ENCODE measurements at regions not wholly inside any gene's neighbourhood (a gene's known extent, or its start where the extent isn't known, plus 50 kb on each side); places are given as distances from the start of the nearest gene placed in this dataset.
A peak's percentile ranks its signal among the peaks of the same experiment; 100 is the strongest.

DNA sequence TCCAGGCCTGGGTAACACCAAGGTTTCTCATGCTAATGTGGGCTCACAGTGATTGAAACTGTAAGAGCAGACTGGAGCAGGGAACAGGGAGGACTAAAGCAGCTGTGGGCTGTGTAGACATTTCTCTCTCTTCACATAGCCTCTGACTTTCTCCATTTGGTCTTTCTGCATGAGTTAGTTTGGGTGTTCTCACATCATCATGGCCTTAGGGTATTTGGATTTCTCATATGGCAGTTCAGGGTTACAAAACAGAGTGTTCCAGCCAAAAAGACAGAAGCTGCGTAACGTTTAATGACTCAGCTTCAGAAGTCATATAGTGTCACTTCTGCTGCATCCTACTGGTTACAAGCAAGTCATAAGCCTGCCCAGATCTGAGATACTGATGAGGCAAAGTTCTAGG is 52.0 kb upstream of the OSBPL8 start:
- no peak for DNase-seq

DNA sequence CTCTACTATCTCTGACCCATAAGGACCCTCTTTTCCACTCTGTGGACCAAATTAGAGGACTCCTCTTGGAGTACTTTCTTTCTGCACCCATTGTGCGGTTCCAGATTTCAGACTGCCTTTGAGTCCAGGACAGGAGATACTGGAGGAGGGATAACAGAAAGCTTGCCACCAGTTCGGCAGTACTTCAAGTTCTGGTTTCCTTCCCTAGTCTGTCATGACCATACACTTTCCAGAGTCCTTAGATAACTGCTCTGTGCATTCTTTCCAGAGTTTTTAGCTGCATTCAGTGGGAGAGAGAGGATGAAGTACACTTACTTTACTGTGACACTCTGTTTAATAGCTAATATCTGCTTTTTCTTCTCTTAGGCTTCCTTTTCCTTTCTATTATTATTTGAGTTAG is 54.8 kb upstream of the OSBPL8 start:
- DNase-seq, result no peak

DNA sequence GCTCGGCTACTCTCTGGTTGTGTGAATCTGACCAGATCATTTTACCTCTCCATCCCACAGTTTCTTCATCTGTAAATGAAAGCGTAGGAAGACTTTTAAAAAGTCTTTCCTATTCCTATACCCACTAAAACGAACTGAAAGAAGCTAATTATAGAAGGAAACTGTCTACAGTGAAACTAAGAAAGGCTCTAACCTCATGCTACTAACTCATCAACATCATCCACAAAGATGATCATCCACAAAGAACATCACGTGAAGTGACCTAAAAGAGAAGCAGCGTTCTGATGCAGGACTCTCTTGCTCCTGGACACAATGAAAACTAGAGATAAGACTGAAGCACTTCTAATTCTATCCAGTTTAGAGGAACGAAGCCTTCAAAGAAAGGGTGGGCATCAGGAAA is 58.5 kb upstream of the OSBPL8 start:
- no peak for DNase-seq

DNA sequence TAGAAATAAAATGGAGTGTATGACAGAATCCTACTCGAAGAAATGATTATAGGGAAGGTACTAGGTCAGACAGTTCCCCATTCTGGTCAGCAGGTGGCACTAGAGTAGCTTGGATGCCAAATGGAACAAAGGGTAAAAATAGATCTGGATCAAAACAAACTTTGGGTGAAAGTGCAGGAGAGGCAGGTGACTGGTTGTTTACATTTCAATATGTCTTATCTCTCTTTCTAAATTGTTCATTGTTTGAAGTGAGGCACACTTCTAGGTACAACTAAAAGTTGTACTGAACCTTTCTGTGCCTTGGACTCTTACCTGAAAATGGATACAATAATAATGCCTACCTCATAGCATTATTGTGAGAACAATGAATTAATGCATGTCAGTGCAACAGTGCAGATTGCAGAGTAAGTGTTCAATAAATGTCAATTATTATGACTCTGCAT is 62.0 kb upstream of the OSBPL8 start:
- peak; percentile 59 for DNase-seq

DNA sequence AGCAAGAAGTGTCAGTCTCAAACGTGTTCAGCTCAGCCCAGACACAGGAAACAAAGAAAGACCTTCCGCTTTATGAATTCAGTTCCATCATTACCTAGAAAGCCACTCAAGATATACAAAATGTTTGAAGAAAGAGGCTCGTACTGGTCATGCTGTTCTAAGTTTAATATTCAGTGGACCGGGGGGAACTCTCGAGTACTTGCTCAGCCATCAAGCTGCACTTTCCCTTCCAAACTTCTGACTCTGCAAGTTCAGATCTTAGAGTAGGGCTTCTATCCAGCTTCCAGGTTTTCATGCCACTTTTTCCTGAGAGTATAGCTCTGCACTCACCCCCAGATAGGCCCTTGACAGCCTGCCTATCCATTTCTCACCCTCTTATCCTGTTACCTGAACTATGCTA is 62.8 kb upstream of the OSBPL8 start:
- DNase-seq, result no peak

DNA sequence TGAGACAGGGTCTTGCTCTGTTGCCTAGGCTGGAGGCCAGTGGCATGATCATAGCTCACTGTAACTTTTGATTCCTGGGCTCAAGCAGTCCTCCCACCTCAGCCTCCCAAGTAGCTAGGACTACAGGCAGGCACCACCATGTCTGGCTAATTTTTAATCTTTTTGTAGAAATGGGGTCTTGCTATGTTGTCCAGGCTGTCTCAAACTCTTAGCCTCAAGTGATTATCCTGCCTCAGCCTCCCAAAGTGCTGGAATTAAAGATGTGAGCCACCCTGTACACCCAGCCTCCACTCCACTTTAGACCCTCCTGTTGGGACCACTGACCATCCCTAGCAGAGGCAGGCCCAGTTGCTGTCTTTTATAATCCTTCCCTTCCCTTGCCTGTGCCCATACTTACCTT is 63.3 kb upstream of the OSBPL8 start:
- no peak for DNase-seq

DNA sequence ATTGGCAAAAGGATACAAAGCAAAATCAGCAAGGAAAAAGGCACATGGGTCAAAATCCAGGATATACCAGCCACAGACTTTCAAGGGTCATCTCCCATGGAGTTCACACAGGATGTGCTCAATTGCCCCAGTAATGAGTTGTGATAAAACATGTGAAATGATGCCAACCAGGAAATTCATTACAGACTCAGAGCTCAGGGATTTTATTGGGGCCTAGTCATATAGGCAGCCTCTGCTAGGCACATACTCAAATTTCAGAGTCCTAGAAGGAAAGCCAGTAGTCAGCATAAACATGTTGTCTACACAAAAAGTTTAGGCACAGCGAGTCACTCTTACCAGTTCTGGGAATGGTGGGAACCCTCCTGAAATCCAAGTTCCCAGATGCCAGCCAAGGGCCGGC is 64.4 kb upstream of the OSBPL8 start:
- no peak for DNase-seq

DNA sequence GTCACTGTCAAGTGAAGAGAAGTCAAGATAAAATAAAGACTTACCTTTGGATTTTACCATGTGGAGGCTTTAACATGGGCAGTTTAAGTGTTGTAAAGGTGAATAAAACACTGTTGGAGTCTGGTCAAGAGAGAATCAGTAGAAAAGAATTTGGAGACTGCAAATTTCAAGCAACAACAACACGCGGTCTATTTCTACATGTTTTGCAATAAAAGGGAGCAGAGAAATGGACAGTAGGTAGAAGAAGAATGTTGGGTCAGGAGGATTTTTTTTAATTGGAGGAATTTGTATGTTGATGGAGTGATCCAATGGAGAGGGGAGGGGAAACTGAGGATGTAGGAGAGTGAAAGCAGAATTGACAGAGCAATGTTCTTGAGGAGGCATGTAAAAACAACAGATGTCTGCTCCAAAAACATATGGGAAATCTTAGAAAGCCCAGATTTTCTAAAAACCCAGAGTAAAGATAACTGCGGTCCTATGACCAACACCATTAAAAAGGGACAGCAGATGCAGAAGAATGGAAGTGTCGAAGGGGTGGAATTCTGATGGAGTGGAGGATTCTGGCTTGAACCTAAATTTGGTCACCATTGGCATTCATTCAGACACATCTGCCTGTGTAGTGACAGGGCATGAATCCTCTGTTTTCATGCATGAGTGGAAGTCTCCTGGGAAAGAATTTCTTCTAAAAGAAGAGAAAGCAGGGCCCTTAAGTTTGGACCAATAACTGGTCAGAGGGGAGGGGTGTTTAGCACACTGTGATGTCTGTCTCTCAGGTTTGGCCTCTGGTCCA is 68.0 kb upstream of the OSBPL8 start:
- no peak for DNase-seq

DNA sequence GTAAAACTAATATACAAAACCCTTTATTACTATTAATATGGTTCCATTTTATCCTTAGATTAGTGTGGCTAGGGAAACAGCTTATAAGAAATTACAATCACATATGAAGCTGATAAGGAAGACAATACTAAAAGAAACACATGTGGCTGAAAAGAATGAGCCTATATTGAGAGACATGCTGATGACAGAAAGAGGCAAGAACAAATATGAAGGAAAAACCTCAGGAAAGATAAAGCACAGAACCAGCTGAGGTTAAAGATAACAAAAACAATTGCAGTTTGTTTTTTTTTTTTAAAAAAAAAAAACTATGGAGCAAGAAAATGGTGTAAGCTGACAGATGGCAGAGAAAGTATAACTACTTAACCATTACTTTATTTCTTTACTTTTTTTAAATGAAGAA is 69.2 kb upstream of the OSBPL8 start:
- DNase-seq, result no peak

DNA sequence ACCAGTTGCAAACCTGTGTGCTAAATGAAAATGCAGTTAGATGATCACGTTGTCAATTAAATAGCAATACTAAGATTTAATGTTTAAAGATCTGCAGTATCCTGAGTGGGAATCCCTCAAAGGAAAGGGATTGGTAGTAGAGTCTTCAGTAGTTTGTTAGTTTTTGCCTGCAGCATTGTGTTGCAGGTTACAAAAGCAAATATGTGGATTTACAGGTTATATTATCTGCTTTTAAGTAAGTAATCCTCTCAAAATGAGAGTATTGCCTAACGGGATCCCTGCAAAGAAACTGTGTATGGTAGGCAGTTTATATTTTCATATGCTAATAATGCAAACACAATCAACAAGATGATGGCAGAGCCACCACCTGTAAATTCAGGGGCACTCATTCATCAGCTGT is 72.2 kb upstream of the OSBPL8 start:
- DNase-seq, result no peak

DNA sequence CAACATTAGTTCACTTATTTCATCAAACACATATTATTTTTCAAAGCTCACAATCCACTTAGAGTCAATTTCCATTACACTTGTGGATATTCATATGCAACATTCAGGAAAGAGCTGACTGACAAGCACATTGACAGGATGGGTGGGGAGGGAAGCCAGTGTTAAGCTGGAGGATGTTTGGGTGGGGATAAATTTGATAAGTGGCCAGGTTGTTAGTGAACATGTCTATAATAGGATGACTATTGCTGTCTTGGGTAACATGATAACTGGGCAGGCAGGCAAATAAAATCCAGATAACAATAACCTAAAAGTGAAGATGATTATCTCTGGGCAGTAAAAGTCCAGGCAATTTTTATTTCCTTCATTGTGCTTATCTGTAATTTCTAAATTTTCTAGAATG is 73.8 kb upstream of the OSBPL8 start:
- DNase-seq, result no peak

DNA sequence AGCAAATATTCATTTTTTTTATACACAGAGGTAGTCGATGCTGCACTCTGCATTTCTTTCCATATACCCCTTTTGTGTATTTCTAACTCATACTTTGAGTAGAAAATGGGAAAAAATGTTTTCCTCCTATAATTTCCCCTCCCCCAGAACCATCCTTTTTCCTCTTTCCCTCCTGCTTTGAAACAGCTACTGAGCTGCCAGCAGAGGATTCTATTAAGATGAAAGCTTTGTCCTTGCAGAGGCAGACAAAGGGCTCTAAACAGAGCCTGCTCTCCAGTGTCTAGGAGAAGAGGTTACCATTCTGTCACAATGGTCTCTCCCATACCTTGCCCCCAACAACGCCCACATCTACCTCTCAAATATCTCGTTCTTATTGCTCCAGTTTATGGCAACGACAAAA is 74.6 kb upstream of the OSBPL8 start:
- no peak for DNase-seq

DNA sequence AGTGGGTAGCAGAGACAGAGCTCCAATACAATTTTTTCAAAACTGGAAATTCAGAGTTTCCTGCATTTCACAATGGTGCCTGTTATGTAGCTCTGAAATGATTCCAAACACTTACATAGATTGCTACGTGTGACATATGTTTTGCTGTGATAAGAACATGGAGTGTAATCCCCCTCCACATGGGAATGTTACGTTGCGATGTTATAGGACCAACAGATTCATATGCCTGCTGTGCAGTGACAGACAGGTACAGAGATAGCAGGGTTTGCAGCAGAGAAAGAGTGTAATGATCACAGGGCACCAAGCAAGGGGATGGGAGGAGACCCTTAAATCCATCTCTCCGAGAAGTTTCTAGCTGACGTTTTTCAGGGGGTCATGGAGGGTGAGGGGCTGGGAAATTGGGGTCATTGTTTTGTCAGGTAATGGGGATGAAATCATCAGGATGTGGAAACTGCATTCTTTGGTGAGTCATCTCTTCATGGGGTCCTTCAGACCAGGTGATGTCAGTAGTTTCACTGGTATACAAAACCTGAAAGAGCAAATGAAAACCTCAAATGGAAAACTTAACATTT is 76.6 kb upstream of the OSBPL8 start:
- no peak for DNase-seq

DNA sequence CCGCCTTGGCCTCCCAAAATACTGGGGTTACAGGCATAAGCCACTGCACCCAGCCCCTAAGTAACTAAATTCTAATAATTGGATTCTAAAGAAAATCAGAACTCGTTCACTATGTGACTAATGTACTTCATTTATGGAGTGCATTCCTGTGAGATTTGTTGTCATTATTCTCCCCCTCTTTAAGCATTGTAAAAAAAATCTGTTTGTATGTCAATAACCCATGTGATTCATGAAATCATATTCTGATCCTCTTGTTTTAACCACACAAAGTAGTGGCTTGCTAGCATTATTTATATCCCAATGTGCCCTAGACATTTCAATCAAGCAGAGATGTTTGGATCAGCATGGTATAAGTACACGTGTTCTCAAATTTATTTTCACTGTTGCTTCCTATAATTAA is 78.2 kb upstream of the OSBPL8 start:
- no peak for DNase-seq

DNA sequence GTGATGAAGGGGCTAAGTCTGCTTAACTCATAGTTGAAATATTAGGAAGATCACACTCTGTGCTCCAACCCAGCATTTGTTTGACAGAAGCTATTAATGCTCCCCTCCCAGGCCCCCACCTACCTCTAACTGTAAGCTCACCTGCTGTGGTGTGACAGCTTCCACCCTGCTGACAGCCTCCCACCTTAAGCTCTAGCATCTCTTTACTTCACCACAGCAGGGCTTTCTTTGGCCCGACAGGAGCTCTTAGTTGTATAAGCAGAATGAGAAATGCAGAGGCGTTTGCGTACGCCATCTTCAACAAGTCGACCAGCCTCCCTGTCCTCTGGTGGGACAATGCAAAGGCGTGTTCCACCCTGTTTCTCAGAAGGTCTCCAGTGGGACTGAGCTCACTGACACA is 80.1 kb upstream of the OSBPL8 start:
- no peak for DNase-seq

DNA sequence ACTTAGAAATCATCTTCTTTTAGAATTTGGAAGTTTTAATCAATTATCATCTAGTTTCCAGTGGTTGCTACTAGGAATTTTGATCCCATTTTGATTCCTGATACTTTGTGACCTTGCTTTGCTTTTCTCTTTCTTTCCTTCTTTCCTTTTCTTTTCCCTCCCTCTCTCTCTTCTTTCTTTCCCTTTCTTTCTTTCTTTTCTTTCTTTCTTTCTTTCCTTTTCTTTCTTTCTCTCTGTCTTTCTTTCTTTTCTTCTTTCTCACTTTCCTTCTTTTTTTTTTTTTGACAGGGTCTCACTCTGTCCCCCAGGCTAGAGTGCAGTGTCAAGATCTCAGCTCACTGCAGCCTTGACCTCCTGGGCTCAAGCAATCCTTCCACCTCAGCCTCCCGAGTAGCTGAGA is 81.5 kb upstream of the OSBPL8 start:
- DNase-seq, result no peak

DNA sequence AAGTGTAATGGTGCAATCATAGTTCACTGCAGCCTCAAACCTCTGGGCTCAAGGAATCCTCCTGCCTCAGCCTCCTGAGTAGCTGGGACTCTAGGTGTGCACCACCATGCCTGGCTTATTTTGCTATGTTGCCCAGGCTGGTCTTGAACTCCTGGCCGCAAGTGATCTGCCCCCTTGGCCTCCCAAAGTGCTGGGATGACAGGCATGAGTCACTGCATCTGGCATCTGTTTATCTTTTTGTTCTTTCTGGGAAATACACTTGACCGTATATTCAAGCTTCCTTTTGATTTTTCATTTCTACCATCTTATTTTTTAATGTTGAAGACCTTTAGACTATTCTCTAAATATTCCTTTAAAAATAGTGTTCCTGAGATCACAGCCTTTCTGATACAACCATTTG is 82.4 kb upstream of the OSBPL8 start:
- no peak for DNase-seq

DNA sequence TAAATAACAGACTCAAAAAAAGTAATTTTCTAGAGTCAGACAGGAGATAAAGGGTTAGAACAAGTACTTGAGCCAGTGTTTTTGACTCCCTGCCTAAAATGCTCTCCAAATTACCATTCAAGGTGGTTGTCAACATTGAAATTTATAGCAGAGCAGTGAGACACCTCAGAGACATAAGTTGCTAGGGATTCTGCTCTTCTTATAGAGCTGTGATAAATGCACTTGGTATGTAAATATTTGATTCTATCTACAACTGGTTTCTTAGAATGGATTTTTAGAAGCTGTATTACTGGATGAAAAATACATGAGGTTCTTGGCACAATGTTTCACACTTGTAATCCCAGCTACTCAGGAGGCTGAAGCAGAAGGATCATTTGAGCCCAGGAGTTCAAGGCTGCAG is 83.9 kb upstream of the OSBPL8 start:
- no peak for DNase-seq

DNA sequence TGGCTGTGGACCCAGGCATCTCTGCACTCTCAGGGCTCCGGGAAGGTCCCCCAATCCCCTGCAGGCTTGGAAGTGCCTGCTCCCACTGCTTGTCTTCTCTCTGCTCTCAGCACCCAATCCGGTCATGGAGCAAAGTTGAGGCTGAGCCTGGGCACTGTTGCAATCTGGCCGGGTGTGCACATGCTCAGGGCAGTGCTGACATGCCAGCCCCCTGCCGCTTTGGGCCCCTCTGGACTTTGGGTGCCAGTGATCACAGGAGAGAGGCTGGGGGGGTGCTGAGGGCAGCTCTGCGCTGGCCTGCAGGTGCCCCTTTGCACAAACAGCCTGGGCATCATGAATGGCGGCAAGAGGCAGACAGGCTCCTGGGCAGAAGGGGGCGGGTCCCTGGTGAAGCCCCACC is 85.4 kb upstream of the OSBPL8 start:
- DNase-seq, result no peak

DNA sequence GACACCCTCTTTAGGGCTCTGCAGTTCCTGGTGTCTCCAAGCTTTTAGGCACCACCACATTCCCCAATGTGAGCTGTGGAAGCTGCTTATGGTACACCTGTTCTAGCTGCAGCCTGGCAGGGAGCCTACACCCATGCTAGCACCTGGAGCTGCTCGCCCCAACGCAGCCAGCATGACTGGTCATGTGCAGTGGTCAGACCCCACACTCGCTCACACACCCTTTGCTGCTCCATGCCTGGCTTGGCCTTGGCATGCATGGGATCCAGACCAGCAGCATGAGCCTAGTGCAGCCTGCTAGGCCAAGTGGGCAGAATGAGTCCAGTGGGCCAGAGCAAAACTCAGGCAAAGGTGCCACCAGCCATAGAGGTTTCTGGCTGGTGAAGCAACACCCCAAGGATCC is 86.4 kb upstream of the OSBPL8 start:
- no peak for DNase-seq

DNA sequence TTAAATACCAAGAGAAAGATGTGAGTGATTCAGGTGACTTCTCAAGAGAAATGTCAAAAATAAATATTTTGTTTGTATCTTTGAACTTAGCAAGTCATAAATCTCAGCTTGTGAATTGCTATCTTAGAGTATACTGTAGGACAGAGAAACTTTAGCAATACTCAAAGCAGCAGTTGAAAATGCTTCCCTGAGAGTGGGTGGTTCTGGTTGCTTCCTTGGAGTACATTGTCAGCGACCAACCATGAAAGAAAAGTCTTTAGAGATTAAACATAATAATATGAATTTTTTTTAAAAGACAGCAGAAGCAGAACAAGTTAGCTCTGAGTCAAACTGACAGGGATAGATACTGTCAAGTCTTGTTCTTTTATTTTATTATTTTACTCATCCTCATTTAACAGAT is 86.8 kb upstream of the OSBPL8 start:
- no peak for DNase-seq

DNA sequence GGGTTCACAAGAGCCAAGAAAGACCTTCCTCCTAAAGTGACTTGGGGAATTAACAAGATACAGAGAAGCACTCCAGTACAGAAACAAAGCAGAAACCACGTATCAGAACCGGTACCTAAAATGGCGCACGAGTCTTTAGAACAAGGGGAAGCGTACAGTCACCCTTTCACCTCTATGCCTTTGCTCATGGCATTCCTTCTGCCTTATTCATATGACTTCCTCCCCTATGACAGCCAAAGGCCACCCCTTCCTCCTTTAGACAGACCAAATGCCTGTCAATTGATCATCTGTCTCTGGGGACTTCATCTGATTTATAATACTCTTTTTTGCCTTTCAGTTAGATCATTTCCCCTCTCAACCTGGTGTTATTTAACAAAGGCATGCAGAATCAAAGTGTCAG is 89.5 kb upstream of the OSBPL8 start:
- DNase-seq, result no peak

DNA sequence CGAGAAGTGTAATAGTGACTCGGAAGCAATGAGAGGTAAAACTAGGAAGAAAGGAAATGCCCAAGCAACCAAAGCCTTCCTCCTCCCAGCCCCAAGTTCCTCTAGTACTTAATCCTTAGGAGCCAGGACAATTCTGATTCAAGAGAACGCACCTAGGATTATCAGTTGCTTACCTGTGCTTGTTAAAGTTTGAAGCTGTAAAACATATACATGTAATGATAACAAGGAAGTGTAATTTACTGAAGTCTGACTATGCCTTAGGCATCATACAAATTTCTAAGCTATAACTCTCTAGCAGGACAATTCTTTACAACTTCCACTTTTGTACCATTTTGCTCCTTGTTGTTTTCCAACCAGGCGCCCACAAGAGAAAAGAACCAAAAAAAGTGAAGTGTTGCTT is 92.8 kb upstream of the OSBPL8 start:
- DNase-seq, result no peak

DNA sequence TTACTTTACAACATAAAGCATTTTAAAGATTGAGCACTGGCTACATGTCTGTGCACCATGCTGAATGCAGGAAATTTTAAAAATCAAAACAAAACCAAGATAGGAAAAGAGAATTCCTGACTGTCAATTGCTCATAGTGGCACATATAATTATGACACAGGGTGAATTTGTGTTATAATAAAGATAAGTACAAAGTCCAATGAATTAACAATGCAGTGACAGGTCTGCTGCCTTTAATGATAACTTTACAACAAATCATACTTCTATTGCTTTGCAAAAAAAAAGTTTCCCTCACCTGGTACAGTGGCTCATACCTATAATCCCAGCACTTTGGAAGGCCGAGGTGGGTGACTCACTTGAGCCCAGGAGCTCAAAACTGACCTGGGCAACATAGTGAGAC is 93.8 kb upstream of the OSBPL8 start:
- no peak for DNase-seq

DNA sequence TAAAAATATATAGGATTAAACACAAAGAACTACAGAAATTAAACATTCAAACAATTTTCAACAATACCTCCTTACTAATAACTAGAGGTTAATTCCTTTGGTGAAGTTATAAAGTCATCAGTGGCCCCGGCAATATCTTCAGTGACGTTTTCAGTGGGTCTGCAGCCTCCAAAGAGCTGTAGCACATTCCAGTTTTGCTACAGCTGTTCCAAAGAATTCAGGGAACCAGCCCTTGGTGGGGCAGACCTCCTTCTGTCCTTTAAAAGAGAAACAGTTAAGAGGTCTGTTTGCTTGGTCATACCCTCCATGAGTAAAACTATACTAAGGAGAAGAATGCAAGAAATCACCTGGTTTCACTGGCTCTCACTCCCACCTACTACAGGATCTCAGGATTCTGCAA is 99.2 kb upstream of the ZDHHC17 start:
- DNase-seq, result no peak
